HG03439 (cell line): ENCODE measurements at regions not wholly inside any gene's neighbourhood (a gene's known extent, or its start where the extent isn't known, plus 50 kb on each side); places are given as distances from the start of the nearest gene placed in this dataset.
"Not testable (repeated sequence)": the region's sequence is repeated elsewhere in the genome, so short reads cannot be mapped to it uniquely, and the experiment has no call there.

Source experiments
- ATAC-seq: cut with Tn5 transposase; IDR thresholded peaks from one replicate; pipeline ENCODE4 v1.9.1; 2021; ENCODE audit warnings: mild to moderate bottlenecking, moderate library complexity; ENCODE audit not compliant: unreplicated experiment

DNA sequence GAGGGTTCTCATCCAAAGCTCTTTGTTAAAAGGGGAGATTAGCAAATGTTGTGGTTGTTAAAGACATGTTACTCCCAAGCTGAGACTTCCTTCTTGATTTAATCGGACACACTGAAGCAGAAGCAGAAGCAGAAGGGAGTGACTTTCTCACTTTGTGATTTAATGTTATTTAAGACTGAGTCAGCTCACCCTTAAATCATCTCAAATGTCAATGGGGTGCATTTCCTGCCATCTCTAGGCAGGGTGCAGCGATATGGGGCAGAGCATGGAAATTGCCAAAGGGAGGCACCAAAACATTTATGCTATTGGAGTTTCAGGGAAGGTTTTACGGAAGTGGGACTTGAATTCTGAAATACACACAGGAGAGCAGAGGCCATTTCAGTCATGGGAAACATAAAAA, 283.6 kb downstream of the ABCC12 start:
- no peak for ATAC-seq

DNA sequence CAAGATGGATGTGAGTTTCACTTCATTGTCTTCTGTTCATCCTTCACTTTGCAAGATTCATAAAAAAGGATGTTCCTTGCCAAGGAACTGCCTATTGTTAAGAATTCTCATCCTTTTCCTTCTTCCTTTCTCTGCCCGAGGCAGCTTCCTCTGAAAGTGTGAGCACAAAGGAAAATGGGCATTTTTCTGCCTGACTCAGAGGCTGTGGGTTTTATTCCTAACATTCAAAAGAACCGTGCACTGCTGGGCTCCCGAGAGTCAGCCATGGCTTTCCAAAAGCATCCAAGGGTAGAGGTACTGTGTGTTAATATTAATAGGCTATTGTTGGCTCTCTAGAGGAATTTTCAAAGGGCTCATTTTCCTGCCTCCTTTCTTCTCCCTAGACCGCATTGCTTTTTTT, 289.4 kb downstream of the ABCC12 start:
- no peak for ATAC-seq

GRCh38 chr16:47865337-47865855, 290.4 kb downstream of the ABCC12 start:
- ATAC-seq: no peak

GRCh38 chr16:47864262-47864661, 291.5 kb downstream of the ABCC12 start:
- ATAC-seq: not testable (repeated sequence)

DNA sequence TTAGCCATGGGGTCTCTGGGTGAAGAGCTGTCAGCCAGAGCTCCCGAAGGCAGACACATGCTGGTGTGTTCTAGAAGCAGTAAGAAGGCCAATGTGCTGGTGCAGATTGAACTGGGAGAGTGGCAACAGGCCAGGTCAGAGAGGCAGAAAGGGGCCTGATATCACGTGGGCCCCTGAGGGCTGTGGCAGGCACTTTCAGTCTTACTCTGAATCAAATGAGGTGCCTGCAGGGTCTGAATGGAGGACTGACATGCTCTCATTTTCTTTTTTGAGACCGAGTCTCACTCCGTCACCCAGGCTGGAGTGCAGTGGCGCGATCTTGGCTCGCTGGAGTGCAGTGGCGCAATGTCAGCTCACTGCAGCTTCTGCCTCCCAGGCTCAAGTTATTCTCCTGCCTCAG, 293.8 kb downstream of the ABCC12 start:
- ATAC-seq: peak; percentile 59

DNA sequence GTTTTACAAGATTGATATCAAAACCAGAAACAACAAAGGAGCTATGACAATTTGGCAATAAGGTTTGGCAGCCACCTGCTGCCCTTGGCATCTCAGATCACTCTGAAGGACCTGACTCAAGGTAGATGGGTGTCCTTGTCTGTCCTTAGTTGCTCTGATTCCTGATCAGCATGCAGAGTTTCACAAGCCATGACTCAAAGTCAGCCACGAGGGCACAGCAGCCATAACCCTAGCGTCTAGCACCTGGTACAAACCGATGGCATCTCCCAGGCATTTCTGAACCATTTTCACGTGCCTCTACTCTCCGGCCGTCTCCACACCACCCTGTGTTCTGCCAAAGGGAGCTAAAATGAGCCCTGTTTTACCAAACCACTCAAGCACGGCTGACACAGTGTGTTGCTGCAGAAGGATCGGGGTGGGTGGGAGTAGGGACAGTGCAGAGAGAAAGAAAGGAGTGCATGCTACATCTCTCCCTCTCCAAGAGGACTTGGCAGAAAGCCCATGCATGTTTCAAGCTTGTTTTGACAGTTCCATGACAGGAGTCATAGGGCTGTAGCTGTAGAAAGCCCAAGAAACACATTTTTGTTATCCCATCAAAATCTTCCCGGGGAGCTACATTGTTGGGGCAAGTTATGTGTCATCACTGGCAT, 297.3 kb downstream of the ABCC12 start:
- no peak for ATAC-seq

- no peak for ATAC-seq
These were observed 300.4 kb downstream of the ABCC12 start for GRCh38 chr16:47855431-47855830.

- ATAC-seq: no peak
These were observed 301.1 kb downstream of the ABCC12 start for GRCh38 chr16:47854737-47855136.

DNA sequence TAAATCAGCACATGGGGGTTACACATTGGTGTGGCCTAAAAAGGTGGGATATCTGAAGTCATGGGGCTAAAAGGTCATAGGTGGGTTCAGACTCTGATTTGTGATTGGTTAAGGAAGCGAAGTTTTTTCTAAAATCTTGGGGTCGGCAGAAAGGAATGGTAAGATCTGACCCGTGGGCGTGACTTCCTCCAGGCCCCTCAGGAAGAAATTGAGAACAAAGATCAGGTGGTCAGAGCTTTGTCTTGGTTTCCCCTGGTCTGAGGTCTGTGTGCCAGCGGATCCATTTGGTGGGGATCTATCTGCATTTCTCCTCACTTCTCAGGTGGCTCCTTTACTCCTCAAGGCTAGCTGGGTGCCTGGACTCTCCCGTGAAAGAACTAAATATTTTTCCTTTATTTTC, 302.8 kb downstream of the ABCC12 start:
- ATAC-seq: no peak

- ATAC-seq: no peak
These were observed 304.6 kb downstream of the ABCC12 start for GRCh38 chr16:47851146-47851545.

DNA sequence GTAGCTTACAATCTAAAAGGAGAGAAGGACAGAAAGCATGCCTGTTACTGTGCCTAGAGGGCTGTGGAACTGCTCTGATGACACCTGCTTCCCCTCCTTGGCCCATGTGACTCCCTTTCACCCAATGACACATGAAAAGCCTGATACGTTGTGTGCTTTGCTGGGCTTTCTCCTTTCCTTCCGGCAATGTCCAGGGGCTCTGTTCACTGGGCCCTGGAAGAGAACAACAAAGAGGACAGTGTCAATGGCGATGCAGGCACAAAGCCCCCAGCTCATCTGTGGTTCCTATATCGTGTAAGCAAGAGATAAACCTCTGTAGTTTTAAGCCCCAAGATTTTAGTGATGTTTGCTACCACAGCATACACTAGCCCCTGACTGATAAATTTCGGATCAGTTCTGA, 306.1 kb downstream of the ABCC12 start:
- ATAC-seq: no peak

GRCh38 chr16:47848421-47849109, 307.2 kb downstream of the ABCC12 start:
- ATAC-seq: no peak

- no peak for ATAC-seq
These were observed 308.4 kb downstream of the ABCC12 start for GRCh38 chr16:47847220-47847970.

- ATAC-seq: no peak
These were observed 321.2 kb downstream of the ABCC12 start for GRCh38 chr16:47834485-47835024.

DNA sequence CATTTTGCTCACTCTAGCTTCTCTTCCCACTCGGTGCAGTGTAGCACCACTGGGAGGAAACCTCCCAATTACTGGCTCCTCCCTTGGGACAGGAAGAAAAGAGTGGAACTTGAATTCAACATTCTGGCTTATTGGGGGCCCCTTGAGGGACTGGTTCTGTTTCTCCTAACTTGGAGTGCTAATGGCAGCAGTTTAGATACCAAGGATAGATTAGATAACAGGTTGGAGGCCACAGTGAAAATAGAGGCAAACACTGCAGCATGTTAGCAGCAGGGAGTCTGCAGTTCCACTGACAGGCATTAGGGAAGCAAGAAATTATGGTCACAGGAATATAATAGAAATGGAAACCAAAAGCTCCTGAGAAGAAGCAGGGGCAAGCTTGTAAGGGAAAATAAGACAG, 322.0 kb downstream of the ABCC12 start:
- ATAC-seq: no peak

DNA sequence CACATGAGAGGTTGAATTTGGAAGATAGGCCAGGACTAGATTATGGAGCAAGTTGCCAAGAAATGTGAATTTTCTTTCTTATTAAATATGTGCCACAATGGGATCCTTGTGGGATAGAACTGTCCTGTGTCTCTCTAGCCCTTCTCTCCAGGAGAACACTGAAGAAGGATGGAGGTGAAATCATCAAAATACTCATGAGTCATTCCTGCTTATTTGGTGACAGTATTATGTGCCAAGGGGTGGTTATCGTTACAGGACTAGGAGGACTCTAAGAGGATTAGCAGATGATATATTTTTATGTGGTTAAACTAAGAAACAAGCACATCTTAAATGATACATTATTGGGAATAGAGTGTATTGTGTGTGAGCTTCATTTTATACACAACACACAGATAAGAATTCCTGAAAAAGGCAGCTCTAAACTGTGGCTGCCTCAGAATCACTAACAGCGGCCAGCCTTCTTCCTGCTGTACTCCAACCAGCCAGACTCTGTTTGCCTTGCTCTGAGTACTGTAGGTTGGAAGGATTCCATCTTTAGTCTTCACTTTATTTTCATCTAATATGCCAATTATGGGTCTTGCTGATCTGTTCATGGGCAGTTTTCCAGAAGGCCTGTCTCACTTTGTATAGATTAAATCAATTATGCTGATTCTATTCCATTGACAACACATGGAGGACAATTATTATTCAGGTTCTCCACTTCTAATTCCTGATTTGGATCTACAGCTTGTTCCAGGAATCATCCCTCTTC, 325.8 kb downstream of the ABCC12 start:
- ATAC-seq: no peak

GRCh38 chr16:47826070-47826469, 329.7 kb downstream of the ABCC12 start:
- ATAC-seq: no peak

DNA sequence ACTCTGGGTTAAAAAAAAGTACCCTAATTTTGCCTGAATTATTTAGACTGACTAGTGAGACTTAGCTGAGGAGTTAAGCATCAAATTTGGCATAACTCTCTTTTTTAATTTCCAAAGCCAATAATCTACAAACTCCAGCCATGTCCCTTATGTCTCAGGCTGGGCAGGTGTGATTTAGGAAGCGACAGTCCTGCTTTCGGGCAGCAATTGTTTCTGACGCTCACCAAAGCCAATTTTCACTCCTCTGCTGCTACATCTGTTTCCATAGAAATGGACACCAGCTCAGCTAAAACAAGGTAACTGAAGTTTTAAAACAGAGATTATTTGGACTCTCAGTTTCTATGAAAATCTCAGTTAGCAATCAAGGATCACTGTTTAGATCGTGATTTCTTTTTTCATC, 338.7 kb downstream of the ABCC12 start:
- ATAC-seq: no peak

- no peak for ATAC-seq
These were observed 339.3 kb downstream of the ABCC12 start for GRCh38 chr16:47816511-47816910.

GRCh38 chr16:47815655-47816054, 340.1 kb downstream of the ABCC12 start:
- ATAC-seq: no peak

GRCh38 chr16:47811758-47812157, 344.0 kb downstream of the ABCC12 start:
- not testable (repeated sequence) for ATAC-seq
